Putamen (tissue), 1 donor: ENCODE measurements at regions not wholly inside any gene's neighbourhood (a gene's known extent, or its start where the extent isn't known, plus 50 kb on each side); places are given as distances from the start of the nearest gene placed in this dataset.

Experiments used
- DNase-seq: peaks from one replicate; pipeline ENCODE4 v3.0.0-alpha.2; 2016; ENCODE audit warnings: low spot score

DNA sequence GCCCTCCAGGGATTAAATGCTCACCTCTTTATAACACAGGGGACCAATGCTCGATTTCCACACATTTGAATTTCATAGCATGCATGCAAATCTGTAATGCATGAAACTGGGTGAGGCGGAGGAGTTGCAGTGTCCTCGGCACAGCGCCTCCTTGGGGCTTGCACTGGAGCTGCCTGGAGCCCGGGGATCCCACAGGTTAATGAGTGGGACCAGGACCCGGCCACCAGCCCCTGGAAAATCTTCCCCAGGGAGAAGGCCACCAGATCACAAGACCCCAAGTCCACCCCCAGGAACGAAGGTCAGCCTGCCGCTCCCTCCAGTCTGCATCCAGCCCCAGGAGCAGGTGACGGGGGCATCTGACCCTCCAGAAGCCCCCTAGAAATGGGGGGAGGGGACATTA is 119.1 kb downstream of the MN1 start:
- DNase-seq, result no peak

DNA sequence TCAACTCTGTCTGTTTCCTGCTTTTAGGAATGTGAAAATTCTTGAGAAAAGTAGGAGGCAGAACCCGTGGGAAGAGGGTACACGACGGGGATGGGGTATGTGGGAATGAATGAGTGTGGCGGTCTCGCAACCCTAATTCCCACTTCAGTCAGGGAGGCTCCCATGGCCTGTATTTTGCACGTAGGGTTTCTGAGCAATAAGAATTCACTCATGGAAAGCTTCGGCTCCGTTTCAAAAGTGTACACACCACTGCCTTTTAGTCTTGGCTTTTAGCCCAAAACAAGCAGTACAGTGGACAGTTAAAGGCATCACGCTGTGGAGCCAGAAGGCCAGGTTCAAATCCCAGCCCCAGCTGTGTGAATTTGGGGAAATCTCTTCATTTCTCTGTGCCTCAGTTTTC is 116.7 kb downstream of the MN1 start:
- no peak for DNase-seq

DNA sequence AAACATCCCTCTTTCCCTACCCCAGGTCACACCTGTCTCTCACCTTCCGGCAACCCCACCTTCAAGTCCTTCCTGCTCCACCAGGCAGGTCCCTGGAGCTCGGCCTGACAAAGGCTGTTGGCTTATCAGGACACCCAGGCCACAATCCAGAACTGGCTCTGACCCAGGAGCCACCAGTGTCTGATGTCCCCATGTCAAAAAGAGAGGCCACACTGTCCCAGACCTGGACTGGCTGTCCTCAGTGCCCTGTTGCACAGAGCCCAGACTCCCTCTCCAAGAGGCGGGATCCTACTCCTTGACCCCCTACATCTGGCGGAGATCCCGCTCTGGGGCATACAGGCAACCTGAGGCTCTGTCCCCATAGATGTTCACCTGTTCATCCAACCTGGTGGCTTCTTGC is 116.0 kb downstream of the MN1 start:
- DNase-seq, result no peak

DNA sequence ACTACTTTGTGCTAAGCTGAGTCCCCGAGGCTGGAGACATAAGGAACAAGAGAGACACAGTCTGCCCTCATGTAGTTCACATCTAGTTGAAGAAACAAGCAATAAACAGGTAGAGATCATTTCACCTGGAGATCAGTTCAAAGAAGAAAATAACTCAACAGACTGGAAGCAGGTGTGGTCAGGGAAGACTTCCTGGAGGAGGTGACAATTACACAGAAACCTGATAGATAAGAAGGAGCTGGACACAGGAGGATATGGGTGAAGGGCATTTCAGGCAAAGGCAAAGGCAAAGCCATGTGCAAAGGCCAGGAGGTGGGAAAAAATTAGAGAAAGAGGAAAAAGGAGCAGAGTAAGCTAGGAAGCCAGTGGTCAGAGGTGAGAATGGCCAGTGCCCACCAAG is 115.6 kb downstream of the MN1 start:
- peak; percentile 8 for DNase-seq

DNA sequence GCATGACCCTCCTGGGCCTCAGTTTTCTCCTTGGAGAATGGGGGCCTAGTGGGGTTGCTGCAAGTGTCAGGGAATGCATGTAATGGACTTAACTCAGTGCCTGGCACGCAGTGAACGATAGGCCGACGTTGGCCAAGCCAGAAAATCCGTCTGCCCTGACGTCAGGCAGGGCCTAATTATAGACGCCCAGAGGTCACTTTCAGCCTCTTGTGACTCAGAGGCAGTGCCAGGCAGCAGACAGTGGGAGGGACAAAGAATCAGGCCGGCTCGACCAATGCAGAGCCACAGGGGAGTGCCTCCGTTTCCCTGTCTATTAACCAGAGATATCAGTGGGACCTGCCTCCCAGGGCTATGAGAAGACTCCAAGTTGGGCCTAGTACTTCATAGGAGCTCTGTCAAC is 115.0 kb downstream of the MN1 start:
- peak; percentile 92 for DNase-seq

DNA sequence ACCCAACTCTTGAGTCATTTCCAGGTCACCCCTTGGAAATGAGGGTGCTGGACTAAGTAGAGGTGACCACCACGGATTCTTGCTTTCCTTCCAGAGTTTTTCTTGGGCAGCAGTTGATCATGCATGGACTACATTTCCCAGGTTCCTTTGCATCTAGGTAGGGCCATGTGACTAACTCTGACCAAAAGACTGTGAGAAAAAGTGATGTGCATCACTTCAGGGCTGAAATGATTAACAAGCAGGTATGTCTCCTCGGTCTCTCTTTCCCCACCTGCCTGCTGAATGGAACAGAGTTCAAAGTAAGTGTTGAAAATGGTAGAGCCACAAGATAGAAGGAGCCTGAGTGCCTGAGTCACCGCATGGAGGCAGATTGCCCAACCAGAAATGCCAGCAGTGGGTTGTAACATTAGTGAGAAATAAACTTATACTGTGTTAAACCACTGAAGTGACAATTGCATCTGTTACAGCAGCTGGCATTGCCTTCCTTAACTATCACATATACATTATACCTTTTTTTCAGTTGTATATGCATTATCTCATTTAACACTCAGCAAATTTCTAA is 113.5 kb downstream of the MN1 start:
- no peak for DNase-seq

DNA sequence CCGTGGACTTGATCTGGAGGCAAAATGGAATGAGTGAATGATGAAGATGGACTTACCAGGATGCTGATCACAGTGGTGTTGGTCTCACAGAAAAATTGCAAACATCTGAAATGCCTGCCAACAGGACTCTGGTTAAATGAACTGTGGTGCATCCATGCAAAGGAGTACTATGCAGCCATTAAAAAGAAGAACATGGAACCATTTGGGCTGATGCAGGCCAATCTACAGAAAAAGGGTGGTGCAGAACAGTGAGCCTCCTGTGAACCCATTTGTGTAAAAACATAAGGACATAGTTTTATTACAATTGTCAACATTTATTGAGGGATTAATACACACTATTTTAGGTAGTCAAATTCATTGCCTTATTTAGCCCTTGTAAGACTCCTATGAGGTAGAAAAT is 111.9 kb downstream of the MN1 start:
- no peak for DNase-seq

DNA sequence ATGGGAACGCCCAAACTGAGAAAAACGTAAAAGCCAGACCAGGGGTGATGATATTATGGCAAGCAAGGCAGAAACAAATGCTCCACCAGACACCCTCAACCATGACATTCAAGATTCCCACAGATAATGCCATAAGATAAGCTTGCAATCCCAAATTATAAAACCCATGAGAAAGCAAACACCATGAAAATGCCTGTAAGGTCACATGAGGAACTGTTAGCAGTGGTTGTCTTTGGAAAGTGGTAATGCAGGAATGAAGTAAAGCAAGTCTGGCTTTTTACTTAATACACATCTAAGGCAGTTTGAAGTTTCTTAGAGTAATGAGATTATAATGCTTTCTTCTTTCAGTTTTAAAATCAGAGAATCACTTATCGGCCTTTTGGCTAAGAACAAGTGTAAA is 111.0 kb downstream of the MN1 start:
- DNase-seq, result no peak

DNA sequence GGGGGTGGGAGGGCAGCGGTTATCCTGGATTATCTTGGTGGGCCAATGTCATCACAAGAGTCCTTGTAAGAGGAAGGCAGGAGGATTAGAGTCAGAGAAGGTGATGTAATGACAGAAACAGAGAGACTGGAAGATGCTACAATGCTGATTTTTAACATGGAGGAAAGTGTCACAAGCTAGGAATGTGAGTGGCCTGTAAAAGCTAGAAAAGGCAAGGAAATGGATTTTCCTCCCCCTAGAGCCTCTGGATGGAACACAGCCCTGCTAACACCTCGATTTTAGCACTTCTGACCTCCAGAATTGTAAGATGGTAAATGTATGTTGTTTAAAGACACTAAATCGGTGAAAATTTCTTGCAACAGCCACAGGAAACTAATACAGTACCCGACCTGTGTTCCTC is 109.3 kb downstream of the MN1 start:
- no peak for DNase-seq

DNA sequence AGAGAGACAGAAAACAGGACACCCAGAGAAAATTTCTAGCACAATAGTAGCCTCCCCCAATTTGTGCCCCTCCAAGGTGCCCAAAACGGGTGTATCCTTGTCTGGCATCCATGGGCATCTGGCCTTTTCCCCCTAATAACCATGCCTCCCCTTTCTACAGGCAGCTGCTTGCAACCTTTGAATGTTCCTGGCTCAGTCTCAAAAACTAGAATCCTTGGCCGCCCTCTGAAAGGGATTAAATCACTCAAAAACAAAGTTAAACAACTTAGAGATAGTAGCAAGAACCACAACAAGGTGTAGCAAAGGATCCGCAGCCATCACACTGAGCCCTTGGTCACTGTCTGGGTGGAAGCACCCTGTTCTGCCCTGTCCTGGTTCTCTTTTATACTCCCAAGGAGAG is 105.6 kb downstream of the MN1 start:
- no peak for DNase-seq

DNA sequence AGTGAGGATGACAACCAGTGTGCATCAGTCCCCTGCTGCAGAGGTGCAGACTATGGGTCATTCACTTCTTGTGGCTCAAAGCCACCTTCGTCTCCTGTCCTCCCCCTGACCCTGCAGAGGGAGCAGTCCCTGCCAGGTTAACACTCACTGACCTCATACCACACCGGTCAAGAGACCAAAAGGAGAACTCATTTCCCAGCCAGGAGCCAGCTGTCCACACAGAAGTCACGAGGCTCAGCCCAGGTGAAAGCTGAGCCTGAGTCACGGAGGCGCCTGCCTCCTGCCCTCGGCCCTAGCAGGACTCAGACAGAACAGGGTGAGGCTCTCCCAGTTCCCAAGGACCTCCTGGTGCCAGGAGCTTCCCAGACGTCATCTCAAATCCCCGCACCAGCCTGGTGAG is 103.7 kb downstream of the MN1 start:
- DNase-seq, result no peak
